GM12878 (cell line): ENCODE measurements at regions not wholly inside any gene's neighbourhood (a gene's known extent, or its start where the extent isn't known, plus 50 kb on each side); places are given as distances from the start of the nearest gene placed in this dataset.

Source experiments
- ATAC-seq: fragments of 200-7000 bp; cut with Tn5 transposase; 3 replicates; pipeline ENCODE4 v1.9.1; 2020; ENCODE audit warnings: mild to moderate bottlenecking, moderate library complexity
- BruUV-seq: library from RNA; stranded (reverse); fragments of 400-500 nt; replicated peaks from 2 replicates; lab custom pipeline; 2021; lab: Mats Ljungman, UMichigan
- CTCF ChIA-PET: fragments of 300-600 bp; sonication (Branson Sonifier 250); formaldehyde crosslinking; extraction: SDS; loops from one replicate; lab custom pipeline; 2021; ENCODE audit warnings: inconsistent platforms; lab: Yijun Ruan, JAX
- POLR2A ChIA-PET: fragments of 350-600 bp; formaldehyde crosslinking; extraction: SDS; loops from one replicate; lab custom pipeline; 2021; ENCODE audit warnings: inconsistent platforms; lab: Charles Lee
- RAD21 ChIA-PET: fragments of 300-600 bp; sonication (Branson Sonifier 250); formaldehyde crosslinking; loops from one replicate; lab custom pipeline; 2023; ENCODE audit warnings: antibody characterized with exemption; ENCODE audit not compliant: unreplicated experiment; lab: Charles Lee
- SMC1A ChIA-PET: fragments of 300-600 bp; sonication (Branson Sonifier 250); formaldehyde crosslinking; loops from one replicate; lab custom pipeline; 2023; ENCODE audit not compliant: unreplicated experiment, uncharacterized antibody; lab: Charles Lee
- DNase-seq: peaks from one replicate; pipeline ENCODE4 v3.0.0-alpha.2; 2011; ENCODE audit warnings: low read depth, low spot score
- FAIRE-seq: peaks from 3 replicates; lab custom pipeline; 2011; peaks lifted over from hg19 to GRCh38; lab: Jason Lieb, UNC
- H2AFZ ChIP-seq: 2 replicates; pipeline ENCODE4 v1.6.0; 2011; ENCODE audit warnings: low read depth, low read length, control low read depth; ENCODE audit not compliant: control insufficient read depth
- H3K27ac ChIP-seq: 2 replicates; pipeline ENCODE4 v1.5.1; 2011; ENCODE audit warnings: control low read depth; ENCODE audit not compliant: control insufficient read depth, insufficient read depth
- H3K27me3 ChIP-seq, 2 experiments: replicated peaks in 1 of 2; 2 replicates each; pipeline versions ENCODE4 v1.6.0 to v1.6.1; 2011; ENCODE audit warnings: low read length in 1 of 2; ENCODE audit not compliant: control insufficient read depth in 2 of 2, insufficient read depth in 2 of 2
- H3K36me3 ChIP-seq, 2 experiments: 2 replicates each; pipeline ENCODE4 v1.5.1; 2011; ENCODE audit warnings: low read length in 1 of 2; ENCODE audit not compliant: control insufficient read depth in 2 of 2, insufficient read depth in 2 of 2
- H3K4me1 ChIP-seq: 2 replicates; pipeline ENCODE4 v1.6.1; 2011; ENCODE audit warnings: mild to moderate bottlenecking, low read length, moderate library complexity, mixed read lengths; ENCODE audit not compliant: control insufficient read depth, insufficient read depth
- H3K4me2 ChIP-seq: 2 replicates; pipeline ENCODE4 v1.6.0; 2011; ENCODE audit warnings: control low read depth; ENCODE audit not compliant: control insufficient read depth, insufficient read depth
- H3K4me3 ChIP-seq: fragments of 200-600 bp; sonication (generic); 2 replicates; pipeline ENCODE4 v1.5.1; 2016
- H3K79me2 ChIP-seq: 2 replicates; pipeline ENCODE4 v1.6.0; 2011; ENCODE audit warnings: low read length; ENCODE audit not compliant: control insufficient read depth, insufficient read depth
- H3K9ac ChIP-seq: 2 replicates; pipeline ENCODE4 v1.8.0; 2011; ENCODE audit warnings: low read length, control low read depth, mixed read lengths; ENCODE audit not compliant: control insufficient read depth, insufficient read depth
- H3K9me3 ChIP-seq: replicated peaks from 3 replicates; pipeline ENCODE4 v1.5.1; 2011; ENCODE audit warnings: mild to moderate bottlenecking, low read length; ENCODE audit not compliant: control insufficient read depth, insufficient read depth
- H4K20me1 ChIP-seq: 2 replicates; pipeline ENCODE4 v1.6.0; 2011; ENCODE audit not compliant: control insufficient read depth, insufficient read depth
- CBFB ChIP-seq: IDR thresholded peaks from 2 replicates; pipeline ENCODE4 v1.6.1; 2016; ENCODE audit warnings: antibody characterized with exemption, low read depth
- IRF3 ChIP-seq: fragments of 450-650 bp; IDR thresholded peaks from 2 replicates; pipeline ENCODE4 v1.6.1; 2014; ENCODE audit warnings: mild to moderate bottlenecking
- NBN ChIP-seq: fragments of 450-650 bp; IDR thresholded peaks from 2 replicates; pipeline ENCODE4 v1.6.1; 2016
- SKIL ChIP-seq: fragments of 450-650 bp; IDR thresholded peaks from 2 replicates; pipeline ENCODE4 v1.6.1; 2017; ENCODE audit warnings: mild to moderate bottlenecking, low read depth, inconsistent platforms; ENCODE audit not compliant: poor library complexity, severe bottlenecking
- SPI1 ChIP-seq: IDR thresholded peaks from 2 replicates; pipeline ENCODE4 v1.6.1; 2011; ENCODE audit warnings: low read depth, mild to moderate bottlenecking, low read length, moderate library complexity, borderline replicate concordance; ENCODE audit not compliant: insufficient read depth
- USF1 ChIP-seq: IDR thresholded peaks from 2 replicates; pipeline ENCODE4 v1.6.1; 2011; ENCODE audit warnings: borderline replicate concordance, low read depth, mild to moderate bottlenecking, moderate library complexity, mixed read lengths, low read length; ENCODE audit not compliant: insufficient read depth; ENCODE audit errors: extremely low read length
- ZBTB40 ChIP-seq: fragments of 450-650 bp; IDR thresholded peaks from 2 replicates; pipeline ENCODE4 v1.6.1; 2016; ENCODE audit warnings: mild to moderate bottlenecking, moderate library complexity, borderline replicate concordance
- ZZZ3 ChIP-seq: IDR thresholded peaks from 2 replicates; pipeline ENCODE4 v1.6.1; 2011; ENCODE audit warnings: low read depth; ENCODE audit not compliant: control insufficient read depth, insufficient read length
- WGBS: methylation state at CpG from one replicate; pipeline ENCODE4 v1.1.6; 2016; ENCODE audit warnings: low lambda C conversion rate; ENCODE audit not compliant: insufficient replicate concordance, insufficient coverage; ENCODE audit errors: missing lambda C conversion rate; 5-methylcytosine and 5-hydroxymethylcytosine counted together
- in situ Hi-C: fragments of 300-500 bp; cut with MboI; formaldehyde crosslinking; loops from 9 replicates; pipeline ENCODE4 v1.14.3; 2018; ENCODE audit warnings: mixed read lengths
- intact Hi-C: fragments of 100-400 bp; cut with micrococcal nuclease; formaldehyde crosslinking; loops from one replicate; pipeline ENCODE4 v1.14.2; 2022; ENCODE audit not compliant: unreplicated experiment

- no peak overlapping the region for H3K27ac ChIP-seq
- ATAC-seq (no peak), FAIRE-seq (no peak)
- SMC1A ChIA-PET = interaction anchor here (0.6 kb wide), 1 partner anchor 255 kb away, joined by 3 read pairs; no protein-coding TSS in a partner anchor
- no peaks in the 10 kb centered on the region for H3K79me2 ChIP-seq
- no peak overlapping the region for H3K9ac ChIP-seq
- H3K4me3 ChIP-seq = no peak overlapping the region
- no peaks in the 10 kb centered on the region for H3K36me3 ChIP-seq
- 9% methylated on average over 4 of the region's 4 CpGs for WGBS
- BruUV-seq = no TSS peak
- in situ Hi-C loops (no loop called here), intact Hi-C loops (no loop called here)
- no peaks in the 10 kb centered on the region; the same call in 2 of the 3 replicates for H3K9me3 ChIP-seq
- H3K4me1 ChIP-seq = no peaks in the 10 kb centered on the region
- POLR2A ChIA-PET = no interaction called here
- no peak overlapping the region for H2AFZ ChIP-seq
- RAD21 ChIA-PET = interaction anchor here (0.6 kb wide), 1 partner anchor 977 kb away, joined by 3 read pairs; no protein-coding TSS in a partner anchor
- H4K20me1 ChIP-seq = no peaks in the 10 kb centered on the region
- TF ChIP-seq ZZZ3 = no peak
- TF ChIP-seq SPI1 = no peak
- TF ChIP-seq ZBTB40 = no peak
- TF ChIP-seq USF1 = no peak
- TF ChIP-seq NBN = no peak
- no peak for TF ChIP-seq SKIL
- TF ChIP-seq CBFB = no peak
- no peak for TF ChIP-seq IRF3
- TF ChIP-seq, all 136 proteins: peak for 0
- Histone ChIP-seq H3K27me3 (no peaks in the 10 kb centered on the region; a peak in 1 of 4 replicates), H3K4me2 (no peak overlapping the region)
- CTCF ChIA-PET = no interaction called here
- no peak for DNase-seq
These were observed 241.7 kb upstream of the GAS1 start for GRCh38 chr9:87189006-87189405.
